PC-3 (cell line): ENCODE measurements at regions not wholly inside any gene's neighbourhood (a gene's known extent, or its start where the extent isn't known, plus 50 kb on each side); places are given as distances from the start of the nearest gene placed in this dataset.

Experiments used
- EZH2 ChIP-seq: fragments of 300-600 bp; sonication (generic); IDR thresholded peaks from one replicate; pipeline ENCODE4 v1.6.1; 2017; ENCODE audit warnings: antibody characterized with exemption, mild to moderate bottlenecking, low read length; ENCODE audit not compliant: unreplicated experiment
- EZH2phosphoT487 ChIP-seq: fragments of 300-600 bp; sonication (generic); IDR thresholded peaks from 2 replicates; pipeline ENCODE4 v1.6.1; 2018; ENCODE audit warnings: mild to moderate bottlenecking, antibody characterized with exemption, low read length, borderline replicate concordance
- TF ChIP-seq, protein P1 (sequence below): fragments of 300-600 bp; sonication (generic); conservative IDR thresholded peaks from 2 replicates; pipeline ENCODE4 v1.5.1; 2017; ENCODE audit warnings: antibody characterized with exemption, low read depth, mild to moderate bottlenecking, low read length

GRCh38 chr6:111938710-111939109, 65.5 kb upstream of the FYN start:
- TF ChIP-seq, protein P1, sequence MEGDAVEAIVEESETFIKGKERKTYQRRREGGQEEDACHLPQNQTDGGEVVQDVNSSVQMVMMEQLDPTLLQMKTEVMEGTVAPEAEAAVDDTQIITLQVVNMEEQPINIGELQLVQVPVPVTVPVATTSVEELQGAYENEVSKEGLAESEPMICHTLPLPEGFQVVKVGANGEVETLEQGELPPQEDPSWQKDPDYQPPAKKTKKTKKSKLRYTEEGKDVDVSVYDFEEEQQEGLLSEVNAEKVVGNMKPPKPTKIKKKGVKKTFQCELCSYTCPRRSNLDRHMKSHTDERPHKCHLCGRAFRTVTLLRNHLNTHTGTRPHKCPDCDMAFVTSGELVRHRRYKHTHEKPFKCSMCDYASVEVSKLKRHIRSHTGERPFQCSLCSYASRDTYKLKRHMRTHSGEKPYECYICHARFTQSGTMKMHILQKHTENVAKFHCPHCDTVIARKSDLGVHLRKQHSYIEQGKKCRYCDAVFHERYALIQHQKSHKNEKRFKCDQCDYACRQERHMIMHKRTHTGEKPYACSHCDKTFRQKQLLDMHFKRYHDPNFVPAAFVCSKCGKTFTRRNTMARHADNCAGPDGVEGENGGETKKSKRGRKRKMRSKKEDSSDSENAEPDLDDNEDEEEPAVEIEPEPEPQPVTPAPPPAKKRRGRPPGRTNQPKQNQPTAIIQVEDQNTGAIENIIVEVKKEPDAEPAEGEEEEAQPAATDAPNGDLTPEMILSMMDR = no peak
- TF ChIP-seq EZH2 (no peak), EZH2phosphoT487 (no peak)
